ENCODE measurements at regions not wholly inside any gene's neighbourhood (a gene's known extent, or its start where the extent isn't known, plus 50 kb on each side); places are given as distances from the start of the nearest gene placed in this dataset.

DNA sequence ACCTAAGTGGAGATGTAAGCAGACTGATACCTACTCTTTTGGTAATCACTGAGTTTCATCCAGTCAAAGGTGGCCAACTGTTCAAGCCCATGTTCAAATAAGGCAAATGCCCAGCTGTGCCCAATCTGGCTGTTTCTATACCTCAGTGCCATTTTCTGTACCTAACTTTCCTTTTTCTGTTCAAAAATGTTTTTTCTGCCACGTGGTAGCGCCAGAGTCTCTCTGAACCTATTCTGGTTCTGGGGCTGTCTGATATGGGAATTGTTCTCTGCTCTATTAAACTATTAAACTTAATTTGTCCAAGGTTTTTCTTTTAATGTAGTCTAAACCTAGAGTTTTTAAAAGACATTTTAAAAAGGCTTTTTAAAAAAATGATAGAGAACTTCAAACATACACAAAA is 391.2 kb downstream of the NOVA1 start:
- no peaks in the 10 kb centered on the region for H3K27me3 ChIP-seq (ENCODE audit: low read length)
- H3K36me3 ChIP-seq (ENCODE audit: insufficient read depth, low read length), result no peaks in the 10 kb centered on the region
- no peak for DNase-seq
- no peak overlapping the region for H2AFZ ChIP-seq (ENCODE audit: low read length)
- no peaks in the 10 kb centered on the region for H4K20me1 ChIP-seq (ENCODE audit: insufficient read depth, low read depth, low read length)
- no peaks in the 10 kb centered on the region for H3K9me2 ChIP-seq (replicated peaks; ENCODE audit: insufficient read depth, low read length)
- no peaks in the 10 kb centered on the region for H3K4me1 ChIP-seq (ENCODE audit: low read length)
- H3K9me3 ChIP-seq (ENCODE audit: low read length), result peaks cover 74% of the 10 kb centered on the region
- no peak overlapping the region for H3K27ac ChIP-seq (ENCODE audit: low read length)
- no peak overlapping the region for H3K4me2 ChIP-seq (ENCODE audit: low read depth, low read length, poor library complexity, severe bottlenecking)
- no peaks in the 10 kb centered on the region for H3K79me2 ChIP-seq (ENCODE audit: low read length)
- no peak overlapping the region for H3K9ac ChIP-seq (ENCODE audit: low read length)
- no peak overlapping the region for H3K4me3 ChIP-seq (ENCODE audit: low read length)

GRCh38 chr14:26204728-26205479 is 392.9 kb downstream of the NOVA1 start:
- H3K27ac ChIP-seq (ENCODE audit: low read length), result no peak overlapping the region

DNA sequence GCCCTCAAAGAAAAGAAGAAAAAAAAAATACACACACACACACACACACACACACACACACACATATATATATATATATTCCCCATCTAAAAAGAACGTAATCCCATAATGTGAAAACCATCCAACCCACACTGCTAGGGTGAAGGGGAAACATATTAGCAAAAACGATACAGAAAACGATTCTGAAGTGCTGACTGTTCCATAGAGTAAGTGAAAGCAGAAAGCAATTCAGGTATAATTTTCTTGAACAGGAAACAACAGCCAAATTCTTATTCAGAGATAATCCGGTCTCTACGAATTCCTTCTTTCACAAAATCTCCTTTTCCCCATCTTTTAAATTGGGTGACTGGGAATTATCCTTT is 393.5 kb downstream of the NOVA1 start:
- Histone ChIP-seq H3K36me3 (ENCODE audit: insufficient read depth, low read length) (no peaks in the 10 kb centered on the region), H3K79me2 (ENCODE audit: low read length) (no peaks in the 10 kb centered on the region), H3K27me3 (ENCODE audit: low read length) (no peaks in the 10 kb centered on the region), H3K9me3 (ENCODE audit: low read length) (peaks cover 64% of the 10 kb centered on the region), H2AFZ (ENCODE audit: low read length) (no peak overlapping the region), H3K9me2 (replicated peaks; ENCODE audit: insufficient read depth, low read length) (no peaks in the 10 kb centered on the region), H3K4me2 (ENCODE audit: low read depth, low read length, poor library complexity, severe bottlenecking) (no peak overlapping the region), H3K27ac (ENCODE audit: low read length) (no peak overlapping the region), H3K4me3 (ENCODE audit: low read length) (no peak overlapping the region), H4K20me1 (ENCODE audit: insufficient read depth, low read depth, low read length) (no peaks in the 10 kb centered on the region), H3K9ac (ENCODE audit: low read length) (no peak overlapping the region), H3K4me1 (ENCODE audit: low read length) (no peaks in the 10 kb centered on the region)
- DNase-seq, result no peak

More at GRCh38 chr14:26204728-26205479, 392.9 kb downstream of the NOVA1 start:
- no peak overlapping the region for H3K4me3 ChIP-seq (ENCODE audit: low read length)
- no peaks in the 10 kb centered on the region for H4K20me1 ChIP-seq (ENCODE audit: insufficient read depth, low read depth, low read length)
- no peak overlapping the region for H3K9ac ChIP-seq (ENCODE audit: low read length)
- no peaks in the 10 kb centered on the region for H3K4me1 ChIP-seq (ENCODE audit: low read length)
- DNase-seq, result no peak
- no peaks in the 10 kb centered on the region for H3K9me2 ChIP-seq (replicated peaks; ENCODE audit: insufficient read depth, low read length)
- H3K27me3 ChIP-seq (ENCODE audit: low read length), result no peaks in the 10 kb centered on the region
- H3K79me2 ChIP-seq (ENCODE audit: low read length), result no peaks in the 10 kb centered on the region
- no peaks in the 10 kb centered on the region for H3K36me3 ChIP-seq (ENCODE audit: insufficient read depth, low read length)
- H3K4me2 ChIP-seq (ENCODE audit: low read depth, low read length, poor library complexity, severe bottlenecking), result no peak overlapping the region
- no peak overlapping the region for H2AFZ ChIP-seq (ENCODE audit: low read length)
- H3K9me3 ChIP-seq (ENCODE audit: low read length), result peaks cover 68% of the 10 kb centered on the region

- no peaks in the 10 kb centered on the region for H4K20me1 ChIP-seq (ENCODE audit: insufficient read depth, low read depth, low read length)
- no peak overlapping the region for H3K9ac ChIP-seq (ENCODE audit: low read length)
- no peak overlapping the region for H3K4me3 ChIP-seq (ENCODE audit: low read length)
- no peak for DNase-seq
- H3K9me2 ChIP-seq (replicated peaks; ENCODE audit: insufficient read depth, low read length), result no peaks in the 10 kb centered on the region
- H2AFZ ChIP-seq (ENCODE audit: low read length), result no peak overlapping the region
- no peaks in the 10 kb centered on the region for H3K4me1 ChIP-seq (ENCODE audit: low read length)
- no peak overlapping the region for H3K27ac ChIP-seq (ENCODE audit: low read length)
- H3K4me2 ChIP-seq (ENCODE audit: low read depth, low read length, poor library complexity, severe bottlenecking), result no peak overlapping the region
- no peaks in the 10 kb centered on the region for H3K36me3 ChIP-seq (ENCODE audit: insufficient read depth, low read length)
- no peaks in the 10 kb centered on the region for H3K27me3 ChIP-seq (ENCODE audit: low read length)
- H3K9me3 ChIP-seq (ENCODE audit: low read length), result peaks cover 59% of the 10 kb centered on the region
- H3K79me2 ChIP-seq (ENCODE audit: low read length), result no peaks in the 10 kb centered on the region
These were observed 397.1 kb downstream of the NOVA1 start for GRCh38 chr14:26200687-26201086.

- H3K79me2 ChIP-seq (ENCODE audit: low read length), result no peaks in the 10 kb centered on the region
- H3K27ac ChIP-seq (ENCODE audit: low read length), result no peak overlapping the region
- no peaks in the 10 kb centered on the region for H3K27me3 ChIP-seq (ENCODE audit: low read length)
- no peaks in the 10 kb centered on the region for H3K4me1 ChIP-seq (ENCODE audit: low read length)
- H3K9me2 ChIP-seq (replicated peaks; ENCODE audit: insufficient read depth, low read length), result no peaks in the 10 kb centered on the region
- H2AFZ ChIP-seq (ENCODE audit: low read length), result no peak overlapping the region
- no peaks in the 10 kb centered on the region for H3K36me3 ChIP-seq (ENCODE audit: insufficient read depth, low read length)
- no peak overlapping the region for H3K4me2 ChIP-seq (ENCODE audit: low read depth, low read length, poor library complexity, severe bottlenecking)
- no peak overlapping the region for H3K4me3 ChIP-seq (ENCODE audit: low read length)
- no peak for DNase-seq
- H4K20me1 ChIP-seq (ENCODE audit: insufficient read depth, low read depth, low read length), result no peaks in the 10 kb centered on the region
- H3K9ac ChIP-seq (ENCODE audit: low read length), result no peak overlapping the region
- H3K9me3 ChIP-seq (ENCODE audit: low read length), result peaks cover 61% of the 10 kb centered on the region
These were observed 398.1 kb downstream of the NOVA1 start for GRCh38 chr14:26199590-26200370.

- Histone ChIP-seq H3K27ac (ENCODE audit: low read length) (no peak overlapping the region), H3K4me3 (ENCODE audit: low read length) (no peak overlapping the region), H3K4me1 (ENCODE audit: low read length) (no peaks in the 10 kb centered on the region), H3K4me2 (ENCODE audit: low read depth, low read length, poor library complexity, severe bottlenecking) (no peak overlapping the region), H3K9me3 (ENCODE audit: low read length) (peaks cover 62% of the 10 kb centered on the region), H3K27me3 (ENCODE audit: low read length) (no peaks in the 10 kb centered on the region), H3K79me2 (ENCODE audit: low read length) (no peaks in the 10 kb centered on the region), H2AFZ (ENCODE audit: low read length) (no peak overlapping the region), H3K9ac (ENCODE audit: low read length) (no peak overlapping the region), H3K9me2 (replicated peaks; ENCODE audit: insufficient read depth, low read length) (no peaks in the 10 kb centered on the region), H4K20me1 (ENCODE audit: insufficient read depth, low read depth, low read length) (no peaks in the 10 kb centered on the region), H3K36me3 (ENCODE audit: insufficient read depth, low read length) (no peaks in the 10 kb centered on the region)
- no peak for DNase-seq
These were observed 398.7 kb downstream of the NOVA1 start for GRCh38 chr14:26199096-26199495.

GRCh38 chr14:26194816-26195215 is 403.0 kb downstream of the NOVA1 start:
- H3K27me3 ChIP-seq (ENCODE audit: low read length), result no peaks in the 10 kb centered on the region
- no peak overlapping the region for H3K4me2 ChIP-seq (ENCODE audit: low read depth, low read length, poor library complexity, severe bottlenecking)
- no peak for DNase-seq
- H3K79me2 ChIP-seq (ENCODE audit: low read length), result no peaks in the 10 kb centered on the region
- H3K27ac ChIP-seq (ENCODE audit: low read length), result no peak overlapping the region
- no peaks in the 10 kb centered on the region for H3K36me3 ChIP-seq (ENCODE audit: insufficient read depth, low read length)
- H3K9me3 ChIP-seq (ENCODE audit: low read length), result peaks cover 77% of the 10 kb centered on the region
- H2AFZ ChIP-seq (ENCODE audit: low read length), result no peak overlapping the region
- no peak overlapping the region for H3K9ac ChIP-seq (ENCODE audit: low read length)
- H3K9me2 ChIP-seq (replicated peaks; ENCODE audit: insufficient read depth, low read length), result no peaks in the 10 kb centered on the region
- no peaks in the 10 kb centered on the region for H3K4me1 ChIP-seq (ENCODE audit: low read length)
- H4K20me1 ChIP-seq (ENCODE audit: insufficient read depth, low read depth, low read length), result no peaks in the 10 kb centered on the region
- H3K4me3 ChIP-seq (ENCODE audit: low read length), result no peak overlapping the region

DNA sequence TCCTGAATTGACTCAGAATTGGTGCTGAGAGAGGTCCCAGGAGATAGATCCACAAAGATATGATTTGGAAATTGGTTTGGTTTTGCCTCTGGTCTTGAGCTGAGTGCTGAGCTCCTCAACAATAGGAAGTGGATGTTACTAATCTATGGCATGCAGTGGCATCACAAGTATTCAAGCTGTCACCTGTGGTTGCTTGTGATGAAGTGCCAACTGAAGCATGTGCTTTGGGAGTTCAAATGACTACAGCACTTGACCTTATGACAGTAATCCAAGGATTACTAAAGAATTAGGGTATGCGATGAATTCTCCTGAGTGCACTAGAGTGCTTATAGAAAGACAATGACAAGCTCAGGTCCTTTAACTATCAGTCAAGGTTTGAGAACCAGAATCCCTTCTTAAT is 406.2 kb downstream of the NOVA1 start:
- H3K4me1 ChIP-seq (ENCODE audit: low read length), result no peaks in the 10 kb centered on the region
- no peak overlapping the region for H3K27ac ChIP-seq (ENCODE audit: low read length)
- H3K36me3 ChIP-seq (ENCODE audit: insufficient read depth, low read length), result no peaks in the 10 kb centered on the region
- no peak overlapping the region for H3K9ac ChIP-seq (ENCODE audit: low read length)
- H2AFZ ChIP-seq (ENCODE audit: low read length), result no peak overlapping the region
- H3K9me2 ChIP-seq (replicated peaks; ENCODE audit: insufficient read depth, low read length), result no peaks in the 10 kb centered on the region
- no peak for DNase-seq
- H3K9me3 ChIP-seq (ENCODE audit: low read length), result peaks cover 89% of the 10 kb centered on the region
- no peaks in the 10 kb centered on the region for H3K79me2 ChIP-seq (ENCODE audit: low read length)
- H4K20me1 ChIP-seq (ENCODE audit: insufficient read depth, low read depth, low read length), result no peaks in the 10 kb centered on the region
- no peak overlapping the region for H3K4me2 ChIP-seq (ENCODE audit: low read depth, low read length, poor library complexity, severe bottlenecking)
- H3K27me3 ChIP-seq (ENCODE audit: low read length), result no peaks in the 10 kb centered on the region
- no peak overlapping the region for H3K4me3 ChIP-seq (ENCODE audit: low read length)

Measured in Karpas-422 (cell line).